GM23338 (cell line): ENCODE measurements at regions not wholly inside any gene's neighbourhood (a gene's known extent, or its start where the extent isn't known, plus 50 kb on each side); places are given as distances from the start of the nearest gene placed in this dataset.

Experiments used
- ATAC-seq: fragments of 200-7000 bp; cut with Tn5 transposase; 3 replicates; pipeline ENCODE4 v1.9.1; 2020
- DNase-seq: peaks from one replicate; pipeline ENCODE4 v3.0.0-alpha.2; 2015; ENCODE audit warnings: low spot score
- H2AFZ ChIP-seq: fragments of 200-600 bp; sonication (generic); 2 replicates; pipeline ENCODE4 v1.8.0; 2016; ENCODE audit warnings: antibody characterized with exemption, mild to moderate bottlenecking, moderate library complexity
- H3F3A ChIP-seq: fragments of 200-600 bp; sonication (generic); replicated peaks from 2 replicates; pipeline ENCODE4 v1.8.0; 2017; ENCODE audit warnings: antibody characterized with exemption, mixed run types, low read depth
- H3K27ac ChIP-seq: fragments of 200-600 bp; sonication (generic); 2 replicates; pipeline ENCODE4 v1.6.1; 2016; ENCODE audit warnings: low read depth
- H3K27me3 ChIP-seq: fragments of 200-600 bp; sonication (generic); 2 replicates; pipeline ENCODE4 v1.8.0; 2016; ENCODE audit warnings: mild to moderate bottlenecking, mixed run types, moderate library complexity; ENCODE audit not compliant: insufficient read depth
- H3K36me3 ChIP-seq: fragments of 200-600 bp; sonication (generic); 2 replicates; pipeline ENCODE4 v1.8.0; 2016; ENCODE audit warnings: mild to moderate bottlenecking; ENCODE audit not compliant: insufficient read depth
- H3K4me1 ChIP-seq: fragments of 200-600 bp; sonication (generic); 2 replicates; pipeline ENCODE4 v1.8.0; 2016; ENCODE audit warnings: mild to moderate bottlenecking, moderate library complexity; ENCODE audit not compliant: insufficient read depth
- H3K4me2 ChIP-seq: fragments of 200-600 bp; sonication (generic); 2 replicates; pipeline ENCODE4 v1.7.1; 2017; ENCODE audit warnings: mixed run types
- H3K4me3 ChIP-seq: fragments of 200-600 bp; sonication (generic); 2 replicates; pipeline ENCODE4 v1.6.1; 2016; ENCODE audit warnings: mixed run types
- H3K79me2 ChIP-seq: fragments of 200-600 bp; sonication (generic); replicated peaks from 2 replicates; pipeline ENCODE4 v1.8.0; 2017; ENCODE audit warnings: mild to moderate bottlenecking; ENCODE audit not compliant: insufficient read depth
- H3K9me2 ChIP-seq: fragments of 200-600 bp; sonication (generic); 2 replicates; pipeline ENCODE4 v1.8.0; 2017; ENCODE audit not compliant: insufficient read depth
- H4K20me1 ChIP-seq: fragments of 200-600 bp; sonication (generic); replicated peaks from 2 replicates; pipeline ENCODE4 v1.8.0; 2017; ENCODE audit warnings: mild to moderate bottlenecking; ENCODE audit not compliant: insufficient read depth
- H3K27ac Mint-ChIP-seq: 2 replicates; pipeline ENCODE4 v1.8.0; 2020; ENCODE audit warnings: inconsistent platforms, mild to moderate bottlenecking, moderate library complexity, mixed read lengths
- H3K27me3 Mint-ChIP-seq: 3 replicates; pipeline ENCODE4 v1.8.0; 2022; ENCODE audit warnings: low read depth, mild to moderate bottlenecking, moderate library complexity, mixed read lengths, inconsistent platforms; ENCODE audit not compliant: insufficient read depth, poor library complexity
- H3K36me3 Mint-ChIP-seq: 3 replicates; pipeline ENCODE4 v1.8.0; 2021; ENCODE audit warnings: low read depth, mild to moderate bottlenecking, inconsistent platforms, moderate library complexity, mixed read lengths
- H3K4me1 Mint-ChIP-seq: 3 replicates; pipeline ENCODE4 v1.8.0; 2020; ENCODE audit warnings: mild to moderate bottlenecking, inconsistent platforms, mixed read lengths
- H3K4me3 Mint-ChIP-seq: 3 replicates; pipeline ENCODE4 v1.8.0; 2021; ENCODE audit warnings: moderate library complexity, mild to moderate bottlenecking, inconsistent platforms, mixed read lengths
- H3K9me3 Mint-ChIP-seq: 3 replicates; pipeline ENCODE4 v1.8.0; 2020; ENCODE audit warnings: moderate library complexity, mild to moderate bottlenecking, inconsistent platforms, mixed read lengths
- CREB1 ChIP-seq: fragments of 250-450 bp; sonication (Bioruptor Pico); IDR thresholded peaks from 2 replicates; pipeline ENCODE4 v1.5.0; 2020; ENCODE audit warnings: low read depth, mild to moderate bottlenecking, moderate library complexity
- CTCF ChIP-seq, 2 experiments: fragments of 200-600 bp in 1 of 2; sonication (generic) in 1 of 2; conservative IDR thresholded peaks; 2 replicates each; pipeline versions ENCODE4 v1.5.1 to v1.6.1; 2016 to 2017; ENCODE audit warnings: antibody characterized with exemption in 2 of 2, low read depth in 2 of 2, mild to moderate bottlenecking in 2 of 2, moderate library complexity in 1 of 2
- ETS1 ChIP-seq: IDR thresholded peaks from 2 replicates; pipeline ENCODE4 v1.6.1; 2016; ENCODE audit warnings: antibody characterized with exemption
- EZH2 ChIP-seq: fragments of 200-600 bp; sonication (generic); IDR thresholded peaks from one replicate; pipeline ENCODE4 v1.8.0; 2017; ENCODE audit warnings: antibody characterized with exemption, mild to moderate bottlenecking, low read depth; ENCODE audit not compliant: unreplicated experiment
- EZH2phosphoT487 ChIP-seq: fragments of 200-600 bp; sonication (generic); IDR thresholded peaks from one replicate; pipeline ENCODE4 v1.8.1; 2018; ENCODE audit warnings: antibody characterized with exemption; ENCODE audit not compliant: unreplicated experiment
- JUNB ChIP-seq: IDR thresholded peaks from one replicate; pipeline ENCODE4 v1.6.1; 2016; ENCODE audit warnings: antibody characterized with exemption; ENCODE audit not compliant: unreplicated experiment
- NANOG ChIP-seq: IDR thresholded peaks from 2 replicates; pipeline ENCODE4 v1.6.1; 2016; ENCODE audit warnings: antibody characterized with exemption, borderline replicate concordance
- POLR2AphosphoS5 ChIP-seq: IDR thresholded peaks from 2 replicates; pipeline ENCODE4 v1.6.1; 2016; ENCODE audit warnings: antibody characterized with exemption, low read depth
- STAT1 ChIP-seq: IDR thresholded peaks from one replicate; pipeline ENCODE4 v1.6.1; 2016; ENCODE audit warnings: antibody characterized with exemption; ENCODE audit not compliant: unreplicated experiment
- ZNF114 ChIP-seq: fragments of 250-450 bp; sonication (Bioruptor Pico); IDR thresholded peaks from 2 replicates; pipeline ENCODE4 v1.5.0; 2020; ENCODE audit warnings: mild to moderate bottlenecking, moderate library complexity
- ZNF331 ChIP-seq: fragments of 250-450 bp; sonication (Bioruptor Pico); IDR thresholded peaks from 2 replicates; pipeline ENCODE4 v1.5.0; 2020; ENCODE audit warnings: low read depth, mild to moderate bottlenecking, moderate library complexity
- ZNF462 ChIP-seq: fragments of 250-450 bp; sonication (Bioruptor Pico); IDR thresholded peaks from 2 replicates; pipeline ENCODE4 v1.5.0; 2020; ENCODE audit warnings: mild to moderate bottlenecking, moderate library complexity

GRCh38 chr2:138930571-138930970, 150.4 kb upstream of the NXPH2 start:
- Histone ChIP-seq H3K4me2 (no peak overlapping the region), H3K4me1 (peaks cover 6% of the 10 kb centered on the region; the same call in 1 of the 2 replicates), H3K79me2 (no peaks in the 10 kb centered on the region), H3K27me3 (no peaks in the 10 kb centered on the region), H3K27ac (no peak overlapping the region), H4K20me1 (no peaks in the 10 kb centered on the region), H3K9me2 (no peaks in the 10 kb centered on the region), H3K4me3 (no peak overlapping the region), H3K36me3 (no peaks in the 10 kb centered on the region), H3F3A (no peaks in the 10 kb centered on the region), H2AFZ (no peak overlapping the region)
- no peaks in the 10 kb centered on the region for H3K27me3 Mint-ChIP-seq
- TF ChIP-seq EZH2phosphoT487, result no peak
- TF ChIP-seq STAT1, result no peak
- no peak for TF ChIP-seq EZH2
- no peak for TF ChIP-seq CREB1 (CRISPR knock-in tag)
- TF ChIP-seq JUNB, result no peak
- no peak for TF ChIP-seq NANOG
- TF ChIP-seq ZNF114 (CRISPR knock-in tag), result no peak
- no peak for TF ChIP-seq ZNF331 (CRISPR knock-in tag)
- no peaks in the 10 kb centered on the region for H3K36me3 Mint-ChIP-seq
- H3K4me1 Mint-ChIP-seq, result peaks cover 4% of the 10 kb centered on the region; the same call in 2 of the 3 replicates
- H3K27ac Mint-ChIP-seq, result no peak overlapping the region
- peaks cover 3% of the 10 kb centered on the region; the same call in 1 of the 3 replicates for H3K9me3 Mint-ChIP-seq
- no peak for ATAC-seq
- H3K4me3 Mint-ChIP-seq, result no peak overlapping the region
- no peak for DNase-seq

GRCh38 chr2:138928374-138929021, 148.3 kb upstream of the NXPH2 start:
- peaks cover 4% of the 10 kb centered on the region; the same call in 2 of the 3 replicates for H3K4me1 Mint-ChIP-seq
- no peaks in the 10 kb centered on the region for H3K36me3 ChIP-seq
- no peak for ATAC-seq
- no peaks in the 10 kb centered on the region for H3K9me2 ChIP-seq
- H3K4me1 ChIP-seq, result peaks cover 6% of the 10 kb centered on the region; the same call in 1 of the 2 replicates
- H3K4me2 ChIP-seq, result no peak overlapping the region
- H3K27me3 ChIP-seq, result no peaks in the 10 kb centered on the region
- no peaks in the 10 kb centered on the region for H3K36me3 Mint-ChIP-seq
- no peaks in the 10 kb centered on the region for H3K79me2 ChIP-seq
- H3K27ac Mint-ChIP-seq, result no peak overlapping the region
- H3K27me3 Mint-ChIP-seq, result no peaks in the 10 kb centered on the region
- H3K4me3 Mint-ChIP-seq, result no peak overlapping the region
- peaks cover 3% of the 10 kb centered on the region; the same call in 1 of the 3 replicates for H3K9me3 Mint-ChIP-seq
- H4K20me1 ChIP-seq, result no peaks in the 10 kb centered on the region
- H3K4me3 ChIP-seq, result no peak overlapping the region
- H3F3A ChIP-seq, result no peaks in the 10 kb centered on the region
- H2AFZ ChIP-seq, result no peak overlapping the region
- no peak for DNase-seq
- H3K27ac ChIP-seq, result no peak overlapping the region
- TF ChIP-seq JUNB, result no peak
- TF ChIP-seq ZNF462 (CRISPR knock-in tag), result no peak
- TF ChIP-seq POLR2AphosphoS5, result no peak
- no peak for TF ChIP-seq CREB1 (CRISPR knock-in tag)
- no peak for TF ChIP-seq EZH2
- TF ChIP-seq CTCF (conservative IDR thresholded peaks at IDR 0.05; ENCODE audit: low read depth in 2 of 2), result no peak
- no peak for TF ChIP-seq ZNF114 (CRISPR knock-in tag)
- TF ChIP-seq EZH2phosphoT487, result no peak
- TF ChIP-seq NANOG, result no peak
- no peak for TF ChIP-seq ZNF331 (CRISPR knock-in tag)
- no peak for TF ChIP-seq ETS1
- no peak for TF ChIP-seq STAT1
